Endothelial cell of hepatic sinusoid (primary cell): ENCODE measurements at regions not wholly inside any gene's neighbourhood (a gene's known extent, or its start where the extent isn't known, plus 50 kb on each side); places are given as distances from the start of the nearest gene placed in this dataset.
"Not testable (repeated sequence)": the region's sequence is repeated elsewhere in the genome, so short reads cannot be mapped to it uniquely, and the experiment has no call there.

Experiments used
- in situ Hi-C: cut with HindIII; loops from 2 replicates; pipeline ENCODE4 v1.10.0; 2017; ENCODE audit warnings: low sequenced_read_pairs

- in situ Hi-C loops, result no loop called here
These were observed 159.6 kb upstream of the KCNH8 start for GRCh38 chr3:18988614-18989229.

- in situ Hi-C loops, result no loop called here
These were observed 160.4 kb upstream of the KCNH8 start for GRCh38 chr3:18987862-18988447.

GRCh38 chr3:18987070-18987469 is 161.2 kb upstream of the KCNH8 start:
- in situ Hi-C loops, result no loop called here

GRCh38 chr3:18982920-18983319 is 165.4 kb upstream of the KCNH8 start:
- in situ Hi-C loops, result no loop called here

- in situ Hi-C loops, result not testable (repeated sequence)
These were observed 172.2 kb upstream of the KCNH8 start for GRCh38 chr3:18976102-18976501.

- in situ Hi-C loops, result no loop called here
These were observed 180.2 kb upstream of the KCNH8 start for GRCh38 chr3:18968120-18968519.

- in situ Hi-C loops, result no loop called here
These were observed 182.5 kb upstream of the KCNH8 start for GRCh38 chr3:18965781-18966180.

- in situ Hi-C loops, result no loop called here
These were observed 183.7 kb upstream of the KCNH8 start for GRCh38 chr3:18964640-18965039.

- in situ Hi-C loops, result no loop called here
These were observed 197.0 kb upstream of the KCNH8 start for GRCh38 chr3:18951333-18951732.

GRCh38 chr3:18946524-18946923 is 201.8 kb upstream of the KCNH8 start:
- in situ Hi-C loops, result no loop called here

GRCh38 chr3:18937574-18937973 is 210.7 kb upstream of the KCNH8 start:
- in situ Hi-C loops, result no loop called here

GRCh38 chr3:18919158-18919557 is 229.2 kb upstream of the KCNH8 start:
- in situ Hi-C loops, result no loop called here

GRCh38 chr3:18917923-18918322 is 230.4 kb upstream of the KCNH8 start:
- in situ Hi-C loops, result no loop called here

- in situ Hi-C loops, result no loop called here
These were observed 246.1 kb upstream of the KCNH8 start for GRCh38 chr3:18902081-18902793.

- in situ Hi-C loops, result no loop called here
These were observed 246.7 kb upstream of the KCNH8 start for GRCh38 chr3:18901571-18901970.

GRCh38 chr3:18900994-18901393 is 247.3 kb upstream of the KCNH8 start:
- in situ Hi-C loops, result no loop called here

GRCh38 chr3:18898911-18899310 is 249.4 kb upstream of the KCNH8 start:
- in situ Hi-C loops, result no loop called here

GRCh38 chr3:18892756-18893155 is 255.6 kb upstream of the KCNH8 start:
- in situ Hi-C loops, result no loop called here

GRCh38 chr3:18892047-18892446 is 256.3 kb upstream of the KCNH8 start:
- in situ Hi-C loops, result no loop called here

GRCh38 chr3:18891641-18892040 is 256.7 kb upstream of the KCNH8 start:
- in situ Hi-C loops, result no loop called here

GRCh38 chr3:18890449-18890848 is 257.9 kb upstream of the KCNH8 start:
- in situ Hi-C loops, result no loop called here

- in situ Hi-C loops, result no loop called here
These were observed 259.5 kb upstream of the KCNH8 start for GRCh38 chr3:18888819-18889218.
